Neural progenitor cell (in vitro differentiated cells): ENCODE measurements at regions not wholly inside any gene's neighbourhood (a gene's known extent, or its start where the extent isn't known, plus 50 kb on each side); places are given as distances from the start of the nearest gene placed in this dataset.
"Not testable (repeated sequence)": the region's sequence is repeated elsewhere in the genome, so short reads cannot be mapped to it uniquely, and the experiment has no call there.

Experiments
- DNase-seq: peaks from one replicate; pipeline ENCODE4 v3.0.0-alpha.2; 2016; ENCODE audit warnings: low spot score
- H2AFZ ChIP-seq: fragments of 200-600 bp; sonication (generic); replicated peaks from 2 replicates; pipeline ENCODE4 v1.6.1; 2016; ENCODE audit warnings: antibody characterized with exemption
- H3F3A ChIP-seq: fragments of 200-600 bp; sonication (generic); 2 replicates; pipeline ENCODE4 v1.6.1; 2016; ENCODE audit warnings: antibody characterized with exemption, low read depth
- H3K27ac ChIP-seq: fragments of 200-600 bp; sonication (generic); 2 replicates; pipeline ENCODE4 v1.5.1; 2016; ENCODE audit warnings: mild to moderate bottlenecking
- H3K27me3 ChIP-seq: fragments of 200-600 bp; sonication (generic); 2 replicates; pipeline ENCODE4 v1.6.1; 2016; ENCODE audit warnings: mild to moderate bottlenecking, moderate library complexity
- H3K36me3 ChIP-seq: fragments of 200-600 bp; sonication (generic); 2 replicates; pipeline ENCODE4 v1.5.1; 2016
- H3K4me1 ChIP-seq: fragments of 200-600 bp; sonication (generic); 2 replicates; pipeline ENCODE4 v1.6.1; 2016; ENCODE audit warnings: mixed run types
- H3K4me2 ChIP-seq: fragments of 200-600 bp; sonication (generic); 2 replicates; pipeline ENCODE4 v1.6.1; 2016
- H3K4me3 ChIP-seq: fragments of 200-600 bp; sonication (generic); 2 replicates; pipeline ENCODE4 v1.5.1; 2016
- H3K79me2 ChIP-seq: fragments of 200-600 bp; sonication (generic); 2 replicates; pipeline ENCODE4 v1.6.1; 2016; ENCODE audit warnings: low read depth
- H3K9ac ChIP-seq: fragments of 200-600 bp; sonication (generic); 2 replicates; pipeline ENCODE4 v1.6.1; 2016
- H3K9me3 ChIP-seq: fragments of 200-600 bp; sonication (generic); 2 replicates; pipeline ENCODE4 v1.5.1; 2016; ENCODE audit warnings: low read depth
- H4K20me1 ChIP-seq: fragments of 200-600 bp; sonication (generic); 2 replicates; pipeline ENCODE4 v1.6.1; 2016; ENCODE audit warnings: low read depth
- H3K27ac Mint-ChIP-seq: 3 replicates; pipeline ENCODE4 v1.8.0; 2021; ENCODE audit warnings: mixed read lengths
- H3K27me3 Mint-ChIP-seq: 2 replicates; pipeline ENCODE4 v1.8.0; 2022; ENCODE audit warnings: low read depth, mild to moderate bottlenecking, inconsistent platforms, moderate library complexity, mixed read lengths; ENCODE audit not compliant: insufficient read depth
- H3K36me3 Mint-ChIP-seq: 3 replicates; pipeline ENCODE4 v1.8.0; 2021; ENCODE audit warnings: mixed read lengths
- H3K4me1 Mint-ChIP-seq: 3 replicates; pipeline ENCODE4 v1.8.0; 2021; ENCODE audit warnings: mixed read lengths
- H3K4me3 Mint-ChIP-seq: 3 replicates; pipeline ENCODE4 v1.8.0; 2021; ENCODE audit warnings: mild to moderate bottlenecking, moderate library complexity, mixed read lengths
- H3K9me3 Mint-ChIP-seq: 3 replicates; pipeline ENCODE4 v1.8.0; 2020; ENCODE audit warnings: mixed read lengths
- CTCF ChIP-seq: fragments of 200-600 bp; sonication (generic); IDR thresholded peaks from 2 replicates; pipeline ENCODE4 v1.5.1; 2017; ENCODE audit warnings: antibody characterized with exemption, mild to moderate bottlenecking
- EZH2 ChIP-seq: fragments of 200-600 bp; sonication (generic); IDR thresholded peaks from 2 replicates; pipeline ENCODE4 v1.6.1; 2017; ENCODE audit warnings: antibody characterized with exemption, mild to moderate bottlenecking, moderate library complexity
- EZH2phosphoT487 ChIP-seq: fragments of 200-600 bp; sonication (generic); IDR thresholded peaks from 2 replicates; pipeline ENCODE4 v1.6.1; 2017; ENCODE audit warnings: antibody characterized with exemption

GRCh38 chr4:134501973-134502643, 300.5 kb upstream of the PABPC4L start:
- Histone ChIP-seq H3K36me3 (no peaks in the 10 kb centered on the region), H4K20me1 (no peaks in the 10 kb centered on the region), H2AFZ (no peak overlapping the region), H3K9ac (no peak overlapping the region), H3K27me3 (no peaks in the 10 kb centered on the region), H3K4me2 (no peak overlapping the region), H3K4me3 (no peak overlapping the region), H3F3A (no peaks in the 10 kb centered on the region), H3K4me1 (no peaks in the 10 kb centered on the region), H3K79me2 (no peaks in the 10 kb centered on the region), H3K27ac (no peak overlapping the region), H3K9me3 (no peaks in the 10 kb centered on the region)
- Mint-ChIP-seq H3K4me3 (no peak overlapping the region), H3K4me1 (no peaks in the 10 kb centered on the region), H3K9me3 (no peaks in the 10 kb centered on the region), H3K36me3 (no peaks in the 10 kb centered on the region), H3K27me3 (peaks cover 2% of the 10 kb centered on the region), H3K27ac (no peak overlapping the region)
- DNase-seq: no peak
- no peak for TF ChIP-seq CTCF
- TF ChIP-seq EZH2phosphoT487: no peak
- no peak for TF ChIP-seq EZH2

GRCh38 chr4:134501488-134501887, 299.9 kb upstream of the PABPC4L start:
- H3K4me3 Mint-ChIP-seq, H4K20me1 ChIP-seq, H3K4me1 Mint-ChIP-seq, H3K36me3 ChIP-seq, H3K9me3 ChIP-seq, H3K4me1 ChIP-seq, H3F3A ChIP-seq, DNase-seq, H3K27me3 Mint-ChIP-seq, H2AFZ ChIP-seq, H3K4me2 ChIP-seq, H3K4me3 ChIP-seq, H3K27ac Mint-ChIP-seq, H3K27ac ChIP-seq, H3K9me3 Mint-ChIP-seq, H3K79me2 ChIP-seq, H3K9ac ChIP-seq, H3K27me3 ChIP-seq, H3K36me3 Mint-ChIP-seq: not testable (repeated sequence)

DNA sequence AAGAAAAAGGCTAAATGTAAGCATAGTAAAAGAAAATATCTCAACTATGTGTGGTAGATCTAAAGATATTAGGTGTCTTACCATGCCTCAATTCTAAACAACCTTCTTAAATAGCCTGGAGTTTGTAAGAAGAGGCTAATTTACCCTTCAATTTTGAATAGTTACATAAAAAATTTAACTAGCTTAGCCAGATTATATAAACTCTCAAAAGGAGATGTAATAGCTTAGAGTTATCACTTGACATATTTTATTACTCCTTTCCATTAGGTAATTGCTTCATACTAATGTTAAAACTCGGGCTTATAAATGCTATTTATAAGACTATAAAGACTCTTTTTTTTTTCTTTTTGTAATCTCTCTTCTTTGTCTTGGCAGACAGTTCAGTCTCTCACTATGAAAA, 297.5 kb upstream of the PABPC4L start:
- no peaks in the 10 kb centered on the region for H3K36me3 Mint-ChIP-seq
- Histone ChIP-seq H3K4me2 (no peak overlapping the region), H3K36me3 (no peaks in the 10 kb centered on the region), H3K27ac (no peak overlapping the region), H3K4me3 (no peak overlapping the region), H3K4me1 (no peaks in the 10 kb centered on the region), H3K27me3 (no peaks in the 10 kb centered on the region), H3K9me3 (no peaks in the 10 kb centered on the region), H3K9ac (no peak overlapping the region), H3F3A (no peaks in the 10 kb centered on the region), H4K20me1 (no peaks in the 10 kb centered on the region), H2AFZ (no peak overlapping the region), H3K79me2 (no peaks in the 10 kb centered on the region)
- peaks cover 2% of the 10 kb centered on the region for H3K27me3 Mint-ChIP-seq
- no peaks in the 10 kb centered on the region for H3K4me1 Mint-ChIP-seq
- TF ChIP-seq CTCF: no peak
- TF ChIP-seq EZH2: no peak
- no peak for TF ChIP-seq EZH2phosphoT487
- no peak for DNase-seq
- no peak overlapping the region for H3K27ac Mint-ChIP-seq
- H3K4me3 Mint-ChIP-seq: no peak overlapping the region
- no peaks in the 10 kb centered on the region for H3K9me3 Mint-ChIP-seq

GRCh38 chr4:134490863-134491262, 289.3 kb upstream of the PABPC4L start:
- Histone ChIP-seq H3K4me2 (no peak overlapping the region), H3K27me3 (no peaks in the 10 kb centered on the region), H3K4me3 (no peak overlapping the region), H3F3A (no peaks in the 10 kb centered on the region), H3K9me3 (no peaks in the 10 kb centered on the region), H4K20me1 (no peaks in the 10 kb centered on the region), H2AFZ (no peak overlapping the region), H3K79me2 (no peaks in the 10 kb centered on the region), H3K9ac (no peak overlapping the region), H3K36me3 (no peaks in the 10 kb centered on the region), H3K27ac (no peak overlapping the region), H3K4me1 (no peaks in the 10 kb centered on the region)
- TF ChIP-seq EZH2: no peak
- TF ChIP-seq CTCF: no peak
- no peak for TF ChIP-seq EZH2phosphoT487
- no peak for DNase-seq
- Mint-ChIP-seq H3K4me3 (no peak overlapping the region), H3K36me3 (no peaks in the 10 kb centered on the region), H3K27ac (no peak overlapping the region), H3K27me3 (no peaks in the 10 kb centered on the region), H3K9me3 (no peaks in the 10 kb centered on the region), H3K4me1 (no peaks in the 10 kb centered on the region)

- not testable (repeated sequence) for H3K4me2 ChIP-seq
Observed at GRCh38 chr4:134483514-134483913, 281.9 kb upstream of the PABPC4L start.

More at GRCh38 chr4:134483514-134483913, 281.9 kb upstream of the PABPC4L start:
- not testable (repeated sequence) for H3K9me3 ChIP-seq, H3K9me3 Mint-ChIP-seq, H3K27ac ChIP-seq, H3K27ac Mint-ChIP-seq, H3K27me3 ChIP-seq, H3F3A ChIP-seq, H3K4me1 Mint-ChIP-seq, H3K4me3 Mint-ChIP-seq, DNase-seq, H3K36me3 ChIP-seq, H3K9ac ChIP-seq, H2AFZ ChIP-seq, H3K27me3 Mint-ChIP-seq, H3K36me3 Mint-ChIP-seq, H4K20me1 ChIP-seq, H3K4me3 ChIP-seq, H3K4me1 ChIP-seq, H3K79me2 ChIP-seq
